Stimulated activated CD4-positive, alpha-beta T cell treated with anti-CD3 and anti-CD28 coated beads, Interleukin-4, amount 100 ng/mL, for 48 hours (primary cell): ENCODE measurements at regions not wholly inside any gene's neighbourhood (a gene's known extent, or its start where the extent isn't known, plus 50 kb on each side); places are given as distances from the start of the nearest gene placed in this dataset.
"Not testable (repeated sequence)": the region's sequence is repeated elsewhere in the genome, so short reads cannot be mapped to it uniquely, and the experiment has no call there.

Experiments used
- DNase-seq, 2 donors: peaks; one replicate each; pipeline ENCODE4 v3.0.0-alpha.2; 2020; ENCODE audit warnings: low read depth in 2 of 2

- DNase-seq, result no peak
Measured at GRCh38 chr5:42989190-42989589, 50.9 kb downstream of the ANXA2R start.

- DNase-seq, result no peak
Measured at GRCh38 chr5:42988568-42988967, 51.6 kb downstream of the ANXA2R start.

GRCh38 chr5:42985129-42986037 is 54.7 kb downstream of the ANXA2R start:
- no peak for DNase-seq

GRCh38 chr5:42984307-42984706 is 55.8 kb downstream of the ANXA2R start:
- no peak for DNase-seq

GRCh38 chr5:42982107-42982622 is 58.0 kb downstream of the ANXA2R start:
- no peak for DNase-seq

GRCh38 chr5:42981417-42982106 is 58.6 kb downstream of the ANXA2R start:
- DNase-seq, result not testable (repeated sequence)

GRCh38 chr5:42981015-42981414 is 59.1 kb downstream of the ANXA2R start:
- DNase-seq, result not testable (repeated sequence)

GRCh38 chr5:42980391-42980790 is 59.7 kb downstream of the ANXA2R start:
- not testable (repeated sequence) for DNase-seq

- DNase-seq, result not testable (repeated sequence)
Measured at GRCh38 chr5:42979242-42979641, 60.9 kb downstream of the ANXA2R start.

- no peak for DNase-seq
Measured at GRCh38 chr5:42974536-42974935, 65.6 kb downstream of the ANXA2R start.

- no peak for DNase-seq
Measured at GRCh38 chr5:42970636-42971559, 69.2 kb downstream of the ANXA2R start.

GRCh38 chr5:42965934-42966333 is 74.2 kb downstream of the ANXA2R start:
- DNase-seq, result no peak

GRCh38 chr5:42963412-42963811 is 76.7 kb downstream of the ANXA2R start:
- DNase-seq, result no peak

GRCh38 chr5:42962124-42962523 is 78.0 kb downstream of the ANXA2R start:
- no peak for DNase-seq

GRCh38 chr5:42960506-42960905 is 79.6 kb downstream of the ANXA2R start:
- DNase-seq, result no peak

GRCh38 chr5:42956551-42956950 is 83.6 kb downstream of the ANXA2R start:
- no peak for DNase-seq

- no peak for DNase-seq
Measured at GRCh38 chr5:42953041-42953440, 87.1 kb downstream of the ANXA2R start.

- DNase-seq, result no peak
Measured at GRCh38 chr5:42952578-42952974, 87.5 kb downstream of the ANXA2R start.

- peak; percentile 61 to 72 for DNase-seq
Measured at GRCh38 chr5:42951293-42951840, 88.8 kb downstream of the ANXA2R start.

- DNase-seq, result peak; percentile 33 to 70
Measured at GRCh38 chr5:42950456-42951292, 89.4 kb downstream of the ANXA2R start.

GRCh38 chr5:42950116-42950455 is 90.0 kb downstream of the ANXA2R start:
- no peak for DNase-seq
